Kidney epithelial cell (primary cell): ENCODE measurements at regions not wholly inside any gene's neighbourhood (a gene's known extent, or its start where the extent isn't known, plus 50 kb on each side); places are given as distances from the start of the nearest gene placed in this dataset.

Source experiments
- DNase-seq: peaks from one replicate; pipeline ENCODE4 v3.0.0-alpha.2; 2010; ENCODE audit warnings: low read depth
- H3K27me3 ChIP-seq: 2 replicates; pipeline ENCODE4 v1.6.0; 2011; ENCODE audit warnings: low read length; ENCODE audit not compliant: control insufficient read depth, insufficient read depth
- H3K36me3 ChIP-seq: 2 replicates; pipeline ENCODE4 v1.5.1; 2011; ENCODE audit warnings: low read length; ENCODE audit not compliant: control insufficient read depth, insufficient read depth
- H3K4me3 ChIP-seq: 2 replicates; pipeline ENCODE4 v1.5.1; 2011; ENCODE audit warnings: low read depth, mild to moderate bottlenecking, control low read depth, low read length
- TF ChIP-seq, protein P1 (sequence below): IDR thresholded peaks from 2 replicates; pipeline ENCODE4 v1.5.1; 2011; ENCODE audit warnings: mild to moderate bottlenecking, moderate library complexity, low read length, control low read depth, inconsistent platforms; ENCODE audit not compliant: insufficient read depth, poor library complexity, severe bottlenecking

- TF ChIP-seq, protein P1, sequence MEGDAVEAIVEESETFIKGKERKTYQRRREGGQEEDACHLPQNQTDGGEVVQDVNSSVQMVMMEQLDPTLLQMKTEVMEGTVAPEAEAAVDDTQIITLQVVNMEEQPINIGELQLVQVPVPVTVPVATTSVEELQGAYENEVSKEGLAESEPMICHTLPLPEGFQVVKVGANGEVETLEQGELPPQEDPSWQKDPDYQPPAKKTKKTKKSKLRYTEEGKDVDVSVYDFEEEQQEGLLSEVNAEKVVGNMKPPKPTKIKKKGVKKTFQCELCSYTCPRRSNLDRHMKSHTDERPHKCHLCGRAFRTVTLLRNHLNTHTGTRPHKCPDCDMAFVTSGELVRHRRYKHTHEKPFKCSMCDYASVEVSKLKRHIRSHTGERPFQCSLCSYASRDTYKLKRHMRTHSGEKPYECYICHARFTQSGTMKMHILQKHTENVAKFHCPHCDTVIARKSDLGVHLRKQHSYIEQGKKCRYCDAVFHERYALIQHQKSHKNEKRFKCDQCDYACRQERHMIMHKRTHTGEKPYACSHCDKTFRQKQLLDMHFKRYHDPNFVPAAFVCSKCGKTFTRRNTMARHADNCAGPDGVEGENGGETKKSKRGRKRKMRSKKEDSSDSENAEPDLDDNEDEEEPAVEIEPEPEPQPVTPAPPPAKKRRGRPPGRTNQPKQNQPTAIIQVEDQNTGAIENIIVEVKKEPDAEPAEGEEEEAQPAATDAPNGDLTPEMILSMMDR = no peak
- H3K4me3 ChIP-seq = no peak overlapping the region
- H3K27me3 ChIP-seq = no peaks in the 10 kb centered on the region
- H3K36me3 ChIP-seq = no peaks in the 10 kb centered on the region
- DNase-seq = no peak
These were observed 368.7 kb upstream of the RUNX1 start for GRCh38 chr21:35417762-35418161.

DNA sequence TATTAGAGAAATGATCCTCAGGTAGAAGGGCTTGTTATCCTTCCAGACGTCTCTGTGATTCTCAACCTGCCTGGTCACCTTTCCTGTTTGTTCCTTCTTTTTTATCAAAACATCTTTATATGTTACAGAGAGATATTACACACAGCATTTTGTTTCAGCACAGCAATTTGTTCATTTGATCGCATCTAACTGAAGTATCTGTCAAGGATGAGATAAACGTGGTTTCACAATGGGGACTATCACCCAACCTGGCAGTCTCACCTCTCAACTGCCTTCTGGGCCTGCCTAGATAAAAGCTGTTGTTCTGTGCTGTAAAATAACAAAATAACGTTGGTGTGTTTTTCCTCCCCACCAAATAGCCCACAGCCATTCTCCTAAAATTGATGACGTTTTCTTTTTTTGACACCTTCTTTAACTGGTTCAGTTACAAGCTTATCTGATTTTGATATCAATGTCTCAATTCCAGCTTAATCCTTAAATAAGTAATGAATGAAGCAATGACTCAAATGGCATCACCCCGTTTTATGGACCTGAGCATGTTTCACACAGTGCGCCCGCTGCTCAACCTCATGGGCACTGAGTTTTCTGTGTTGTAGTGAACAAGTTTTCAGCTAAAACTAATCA lies 367.9 kb upstream of the RUNX1 start:
- H3K36me3 ChIP-seq = no peaks in the 10 kb centered on the region
- TF ChIP-seq, protein P1 = no peak
- H3K27me3 ChIP-seq = no peaks in the 10 kb centered on the region
- DNase-seq = no peak
- H3K4me3 ChIP-seq = no peak overlapping the region

GRCh38 chr21:35414507-35415139 lies 365.5 kb upstream of the RUNX1 start:
- DNase-seq = no peak
- H3K36me3 ChIP-seq = no peaks in the 10 kb centered on the region
- TF ChIP-seq, protein P1 = no peak
- no peaks in the 10 kb centered on the region for H3K27me3 ChIP-seq
- no peak overlapping the region for H3K4me3 ChIP-seq

DNA sequence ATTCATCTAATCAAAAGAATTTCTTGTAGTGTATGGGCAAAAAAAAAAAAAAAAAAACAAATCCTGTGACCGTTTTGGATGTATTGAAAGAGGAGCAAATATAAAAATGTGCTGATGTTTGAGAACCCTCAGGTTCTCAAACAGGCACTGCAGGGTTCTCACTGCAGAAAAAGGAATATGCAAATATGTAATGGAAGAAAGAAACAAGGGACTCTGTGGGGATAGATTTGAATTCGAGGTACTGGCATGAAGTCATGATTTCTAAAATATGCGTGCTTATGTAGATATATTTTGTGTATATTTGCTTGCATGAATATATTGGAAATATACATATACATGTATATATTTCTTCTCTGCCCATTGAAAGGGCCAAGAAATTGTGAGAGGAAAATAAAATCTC lies 365.0 kb upstream of the RUNX1 start:
- Histone ChIP-seq H3K27me3 (no peaks in the 10 kb centered on the region), H3K36me3 (no peaks in the 10 kb centered on the region)
- no peak for DNase-seq

DNA sequence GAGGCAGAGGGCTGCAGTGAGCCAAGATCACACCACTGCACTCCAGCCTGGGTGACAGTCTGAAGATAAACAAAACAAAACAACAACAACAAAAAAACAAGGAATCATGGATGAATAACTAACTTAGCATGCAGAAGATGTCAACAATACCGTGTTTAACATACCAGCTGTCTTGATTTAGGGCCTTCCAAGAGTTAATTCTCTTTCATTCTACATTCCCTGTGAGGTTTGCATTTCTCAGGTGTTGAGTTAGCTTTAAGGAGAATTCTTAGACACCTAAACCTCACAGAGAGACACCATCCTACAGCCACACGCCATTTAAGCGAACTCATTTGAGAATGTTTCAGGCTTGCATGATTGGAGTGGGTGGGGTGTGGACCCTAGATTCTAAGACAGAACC lies 363.1 kb upstream of the RUNX1 start:
- TF ChIP-seq, protein P1 = no peak
- no peak for DNase-seq
- no peak overlapping the region for H3K4me3 ChIP-seq

More for the DNA sequence above, 365.0 kb upstream of the RUNX1 start:
- no peak overlapping the region for H3K4me3 ChIP-seq
- TF ChIP-seq, protein P1 = no peak

GRCh38 chr21:35411434-35411833 lies 362.3 kb upstream of the RUNX1 start:
- Histone ChIP-seq H3K27me3 (no peaks in the 10 kb centered on the region), H3K4me3 (no peak overlapping the region), H3K36me3 (no peaks in the 10 kb centered on the region)
- DNase-seq = no peak
- TF ChIP-seq, protein P1 = no peak

More for the DNA sequence above, 363.1 kb upstream of the RUNX1 start:
- no peaks in the 10 kb centered on the region for H3K27me3 ChIP-seq
- H3K36me3 ChIP-seq = no peaks in the 10 kb centered on the region
